ENCODE measurements at regions not wholly inside any gene's neighbourhood (a gene's known extent, or its start where the extent isn't known, plus 50 kb on each side); places are given as distances from the start of the nearest gene placed in this dataset.

DNA sequence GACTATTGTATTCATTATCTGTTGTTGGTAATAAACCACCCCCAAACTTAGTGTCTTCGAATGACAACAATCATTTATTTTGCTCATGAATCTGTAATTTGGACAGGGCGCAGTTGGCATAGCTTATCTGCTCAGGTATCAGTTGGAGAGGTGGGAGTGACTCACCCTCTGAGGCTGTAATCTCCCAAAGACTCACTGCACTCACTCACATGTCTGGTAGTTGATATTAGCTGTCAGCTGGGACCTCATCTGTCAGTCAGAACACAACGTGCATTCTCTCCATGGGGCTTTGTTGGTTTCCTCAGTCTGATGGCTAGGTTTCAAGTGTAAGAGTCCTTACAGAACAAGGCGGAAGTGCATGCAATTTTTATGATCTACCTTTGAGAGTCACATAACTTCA, 183.5 kb upstream of the PRNP start:
- 66% methylated on average over 4 of the region's 4 CpGs for WGBS
- Histone ChIP-seq H3K27me3 (ENCODE audit: control insufficient read depth in 2 of 2, insufficient read depth in 1 of 2, low read length in 1 of 2) (no peaks in the 10 kb centered on the region), H3K9me3 (ENCODE audit: control insufficient read depth in 2 of 2, insufficient read depth in 1 of 2, low read length in 1 of 2) (peaks cover 0 to 8% of the 10 kb centered on the region in 2 donors), H3K4me3 (ENCODE audit: low read length in 2 of 2) (no peak overlapping the region), H3K27ac (ENCODE audit: low read depth in 1 of 2, low read length in 1 of 2) (no peak overlapping the region), H3K4me1 (ENCODE audit: control insufficient read depth in 2 of 2, insufficient read depth in 2 of 2, low read length in 2 of 2) (no peaks in the 10 kb centered on the region), H3K36me3 (ENCODE audit: control insufficient read depth in 2 of 2, insufficient read depth in 2 of 2, low read length in 1 of 2) (no peaks in the 10 kb centered on the region)
- no peak for DNase-seq (ENCODE audit: low read depth in 6 of 9, low spot score in 9 of 9)

DNA sequence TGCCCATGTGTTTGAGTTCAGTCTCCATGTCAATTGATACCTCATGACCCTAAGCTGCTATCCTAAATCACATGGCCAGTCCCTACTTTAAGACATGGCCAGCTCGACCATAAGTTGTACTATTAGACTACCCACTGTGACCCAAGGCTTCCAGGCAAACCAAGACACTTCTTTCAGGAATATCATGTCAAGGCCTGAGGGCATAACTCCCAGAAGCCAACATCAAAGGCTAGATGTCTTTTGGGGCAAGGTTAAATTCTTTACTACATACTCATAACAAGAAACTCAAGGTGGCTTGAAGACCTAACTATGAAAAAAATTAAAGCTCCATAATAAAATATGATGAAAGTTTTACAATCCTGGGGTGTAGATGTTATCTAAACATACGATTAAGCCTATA, 192.9 kb upstream of the PRNP start:
- Histone ChIP-seq H3K4me1 (ENCODE audit: control insufficient read depth in 2 of 2, insufficient read depth in 2 of 2, low read length in 2 of 2) (no peaks in the 10 kb centered on the region), H3K27me3 (ENCODE audit: control insufficient read depth in 2 of 2, insufficient read depth in 1 of 2, low read length in 1 of 2) (no peaks in the 10 kb centered on the region), H3K9me3 (ENCODE audit: control insufficient read depth in 2 of 2, insufficient read depth in 1 of 2, low read length in 1 of 2) (no peaks in the 10 kb centered on the region), H3K27ac (ENCODE audit: low read depth in 1 of 2, low read length in 1 of 2) (no peak overlapping the region), H3K4me3 (ENCODE audit: low read length in 2 of 2) (no peak overlapping the region), H3K36me3 (ENCODE audit: control insufficient read depth in 2 of 2, insufficient read depth in 2 of 2, low read length in 1 of 2) (no peaks in the 10 kb centered on the region)
- WGBS, result 86% methylated on average over 2 of the region's 2 CpGs
- DNase-seq (ENCODE audit: low read depth in 6 of 9, low spot score in 9 of 9), result no peak

DNA sequence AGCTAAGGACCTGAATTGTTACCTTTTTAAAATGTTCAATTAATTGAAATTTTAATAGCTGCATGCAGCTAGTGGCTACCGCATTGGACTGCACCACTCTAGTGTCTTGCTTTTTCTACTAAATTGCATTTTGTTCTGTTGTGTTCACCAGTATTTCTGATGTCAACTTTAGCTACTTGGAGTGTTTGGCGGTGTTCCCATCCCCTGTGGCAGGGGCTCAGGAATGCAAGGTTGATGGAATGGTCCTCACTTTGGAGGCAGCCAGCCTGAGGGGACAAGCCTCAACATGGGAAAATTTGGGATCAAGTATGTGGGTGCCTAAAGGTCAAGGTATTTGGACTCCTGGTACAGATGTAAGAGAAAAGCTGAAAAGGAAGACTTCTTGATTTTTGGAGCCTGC, 194.6 kb upstream of the PRNP start:
- Histone ChIP-seq H3K27ac (ENCODE audit: low read depth in 1 of 2, low read length in 1 of 2) (no peak overlapping the region), H3K4me3 (ENCODE audit: low read length in 2 of 2) (no peak overlapping the region), H3K4me1 (ENCODE audit: control insufficient read depth in 2 of 2, insufficient read depth in 2 of 2, low read length in 2 of 2) (no peaks in the 10 kb centered on the region), H3K36me3 (ENCODE audit: control insufficient read depth in 2 of 2, insufficient read depth in 2 of 2, low read length in 1 of 2) (no peaks in the 10 kb centered on the region), H3K27me3 (ENCODE audit: control insufficient read depth in 2 of 2, insufficient read depth in 1 of 2, low read length in 1 of 2) (no peaks in the 10 kb centered on the region), H3K9me3 (ENCODE audit: control insufficient read depth in 2 of 2, insufficient read depth in 1 of 2, low read length in 1 of 2) (no peaks in the 10 kb centered on the region)
- 96% methylated on average over 2 of the region's 2 CpGs for WGBS
- no peak for DNase-seq (ENCODE audit: low read depth in 6 of 9, low spot score in 9 of 9)

DNA sequence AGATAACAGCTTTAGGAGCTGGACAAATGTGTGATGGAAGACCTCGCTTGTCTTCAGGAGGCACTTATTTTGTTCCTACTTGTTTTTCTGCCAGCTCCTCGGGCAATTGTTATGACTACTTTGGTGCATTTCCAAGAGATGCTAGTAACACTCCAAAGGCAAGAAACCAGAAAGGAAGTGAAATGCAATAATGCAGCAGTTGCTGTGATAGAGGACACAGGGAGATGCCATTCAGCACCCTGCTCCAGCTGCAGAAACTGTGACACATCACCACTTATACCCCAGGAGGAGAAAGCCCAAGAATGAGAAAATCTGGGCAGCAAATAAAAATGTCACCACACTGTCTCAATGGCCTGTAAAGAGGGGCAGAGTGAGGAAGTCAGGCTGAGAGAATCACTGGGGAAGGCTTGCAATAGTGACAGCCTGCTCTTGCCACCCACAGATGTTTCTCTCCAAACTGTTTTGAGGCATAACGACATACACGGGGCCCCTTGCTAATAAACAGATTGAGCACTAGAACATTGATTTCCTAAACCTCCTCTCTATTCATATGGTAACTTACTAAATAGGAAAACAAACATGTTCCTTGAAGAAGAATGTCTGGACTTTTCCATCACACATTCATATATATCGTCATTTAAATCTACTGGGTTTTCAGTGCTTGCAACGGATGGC, 195.5 kb upstream of the PRNP start:
- no peaks in the 10 kb centered on the region for H3K27me3 ChIP-seq (ENCODE audit: control insufficient read depth in 2 of 2, insufficient read depth in 1 of 2, low read length in 1 of 2)
- H3K4me3 ChIP-seq (ENCODE audit: low read length in 2 of 2), result no peak overlapping the region
- H3K9me3 ChIP-seq (ENCODE audit: control insufficient read depth in 2 of 2, insufficient read depth in 1 of 2, low read length in 1 of 2), result no peaks in the 10 kb centered on the region
- no peak overlapping the region for H3K27ac ChIP-seq (ENCODE audit: low read depth in 1 of 2, low read length in 1 of 2)
- 76% methylated on average over 6 of the region's 6 CpGs for WGBS
- no peaks in the 10 kb centered on the region for H3K4me1 ChIP-seq (ENCODE audit: control insufficient read depth in 2 of 2, insufficient read depth in 2 of 2, low read length in 2 of 2)
- no peaks in the 10 kb centered on the region for H3K36me3 ChIP-seq (ENCODE audit: control insufficient read depth in 2 of 2, insufficient read depth in 2 of 2, low read length in 1 of 2)
- no peak for DNase-seq (ENCODE audit: low read depth in 6 of 9, low spot score in 9 of 9)

DNA sequence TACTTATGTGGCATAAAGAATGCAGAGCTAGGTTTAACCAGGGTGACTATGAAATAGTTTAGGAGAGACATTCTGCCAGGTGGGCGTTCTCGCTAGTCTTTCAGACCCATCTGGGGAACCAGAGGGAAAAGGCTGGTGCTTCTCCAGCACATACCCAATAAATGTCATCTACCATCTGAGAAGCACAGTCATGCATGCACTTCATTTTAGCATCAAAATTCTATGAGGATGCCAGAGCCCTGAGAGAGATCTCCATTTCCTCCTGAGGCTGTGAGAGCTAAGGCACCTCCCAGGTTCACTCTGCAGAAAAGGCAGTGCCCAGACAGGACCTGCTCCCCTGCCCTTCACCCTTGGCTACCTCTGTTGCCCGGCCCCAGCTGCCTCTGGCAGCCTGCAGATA, 196.2 kb upstream of the PRNP start:
- Histone ChIP-seq H3K27ac (ENCODE audit: low read depth in 1 of 2, low read length in 1 of 2) (no peak overlapping the region), H3K4me3 (ENCODE audit: low read length in 2 of 2) (no peak overlapping the region), H3K36me3 (ENCODE audit: control insufficient read depth in 2 of 2, insufficient read depth in 2 of 2, low read length in 1 of 2) (no peaks in the 10 kb centered on the region), H3K9me3 (ENCODE audit: control insufficient read depth in 2 of 2, insufficient read depth in 1 of 2, low read length in 1 of 2) (no peaks in the 10 kb centered on the region), H3K27me3 (ENCODE audit: control insufficient read depth in 2 of 2, insufficient read depth in 1 of 2, low read length in 1 of 2) (no peaks in the 10 kb centered on the region), H3K4me1 (ENCODE audit: control insufficient read depth in 2 of 2, insufficient read depth in 2 of 2, low read length in 2 of 2) (no peaks in the 10 kb centered on the region)
- DNase-seq (ENCODE audit: low read depth in 6 of 9, low spot score in 9 of 9), result no peak
- WGBS, result 98% methylated on average over 3 of the region's 3 CpGs

DNA sequence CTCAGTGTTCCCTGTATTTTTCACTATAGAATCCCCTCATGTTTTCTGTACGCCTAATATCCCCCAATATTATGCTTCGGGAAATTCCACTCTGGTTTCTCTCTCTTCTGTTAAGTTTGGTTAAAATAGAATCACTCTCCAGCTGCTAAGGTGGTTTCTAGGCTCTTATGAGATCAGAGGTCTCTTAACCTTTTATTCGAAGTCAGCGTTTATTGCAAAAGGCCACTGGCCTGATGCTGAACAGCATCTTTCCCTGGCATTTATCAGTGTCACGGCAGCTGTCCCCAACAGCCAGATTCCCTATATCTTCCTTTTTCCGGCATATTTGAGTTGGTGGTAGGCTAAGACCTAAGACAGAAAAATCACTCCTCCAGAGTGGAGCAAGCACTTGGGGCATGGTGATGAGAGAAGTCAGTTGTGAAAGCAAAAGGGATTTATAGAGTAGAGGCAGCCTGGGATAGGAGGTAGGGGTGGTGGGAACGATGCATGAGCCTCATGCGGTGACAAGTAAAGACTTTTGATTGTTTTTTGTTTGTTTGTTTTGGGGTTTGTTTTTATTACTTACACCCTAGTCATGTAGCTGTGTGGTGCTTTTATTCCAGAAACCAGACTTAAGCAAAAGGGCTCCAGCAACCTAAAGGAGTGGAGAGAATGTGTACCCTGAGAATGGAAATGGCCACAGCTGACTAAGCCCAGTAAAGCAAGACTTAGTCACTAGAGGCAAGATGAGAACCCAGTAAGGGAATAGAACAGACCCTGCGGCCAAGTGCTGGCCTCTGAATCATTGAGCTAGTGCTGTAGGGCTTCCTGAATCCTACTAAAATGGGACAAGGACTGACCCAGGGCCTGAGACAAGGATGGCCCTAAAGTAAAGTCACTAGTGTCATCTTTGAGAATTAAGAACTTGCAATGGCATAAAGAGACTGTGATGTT, 197.6 kb upstream of the PRNP start:
- Histone ChIP-seq H3K4me1 (ENCODE audit: control insufficient read depth in 2 of 2, insufficient read depth in 2 of 2, low read length in 2 of 2) (no peaks in the 10 kb centered on the region), H3K9me3 (ENCODE audit: control insufficient read depth in 2 of 2, insufficient read depth in 1 of 2, low read length in 1 of 2) (no peaks in the 10 kb centered on the region), H3K27ac (ENCODE audit: low read depth in 1 of 2, low read length in 1 of 2) (no peak overlapping the region), H3K36me3 (ENCODE audit: control insufficient read depth in 2 of 2, insufficient read depth in 2 of 2, low read length in 1 of 2) (no peaks in the 10 kb centered on the region), H3K27me3 (ENCODE audit: control insufficient read depth in 2 of 2, insufficient read depth in 1 of 2, low read length in 1 of 2) (no peaks in the 10 kb centered on the region), H3K4me3 (ENCODE audit: low read length in 2 of 2) (no peak overlapping the region)
- DNase-seq (ENCODE audit: low read depth in 6 of 9, low spot score in 9 of 9), result no peak
- WGBS, result 97% methylated on average over 9 of the region's 9 CpGs

DNA sequence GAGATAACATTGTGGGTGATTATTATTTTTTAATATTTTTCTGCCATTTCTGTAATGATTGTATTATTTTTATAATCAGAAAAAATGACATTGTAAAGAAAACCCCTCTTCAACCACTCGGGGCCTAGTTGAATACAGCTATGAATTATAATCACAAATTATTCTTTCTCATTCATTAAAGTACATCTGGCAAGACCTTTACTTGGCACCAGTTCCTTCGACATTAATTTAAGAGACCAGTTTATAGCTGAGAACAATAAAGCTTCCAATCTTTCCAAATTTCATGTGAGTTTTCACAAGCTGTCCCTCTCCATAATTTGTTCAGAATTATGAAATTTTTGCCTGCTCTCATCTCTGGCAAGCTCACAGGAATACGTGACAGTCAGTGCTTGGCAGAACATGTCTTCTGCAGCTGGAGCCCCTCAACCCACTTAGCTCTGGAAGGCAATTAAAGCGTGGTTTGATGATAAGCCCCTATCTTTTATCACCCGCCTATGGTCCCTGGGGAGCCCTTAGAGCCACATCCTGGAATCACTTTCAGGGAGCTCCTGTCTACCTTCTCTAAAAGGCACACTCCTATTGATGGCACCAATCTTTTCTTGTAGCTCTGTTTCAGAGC, 201.8 kb upstream of the PRNP start:
- Histone ChIP-seq H3K27ac (ENCODE audit: low read depth in 1 of 2, low read length in 1 of 2) (no peak overlapping the region), H3K9me3 (ENCODE audit: control insufficient read depth in 2 of 2, insufficient read depth in 1 of 2, low read length in 1 of 2) (no peaks in the 10 kb centered on the region), H3K36me3 (ENCODE audit: control insufficient read depth in 2 of 2, insufficient read depth in 2 of 2, low read length in 1 of 2) (no peaks in the 10 kb centered on the region), H3K4me3 (ENCODE audit: low read length in 2 of 2) (no peak overlapping the region), H3K27me3 (ENCODE audit: control insufficient read depth in 2 of 2, insufficient read depth in 1 of 2, low read length in 1 of 2) (no peaks in the 10 kb centered on the region), H3K4me1 (ENCODE audit: control insufficient read depth in 2 of 2, insufficient read depth in 2 of 2, low read length in 2 of 2) (no peaks in the 10 kb centered on the region)
- no peak for DNase-seq (ENCODE audit: low read depth in 6 of 9, low spot score in 9 of 9)
- WGBS, result 89% methylated on average over 5 of the region's 5 CpGs

DNA sequence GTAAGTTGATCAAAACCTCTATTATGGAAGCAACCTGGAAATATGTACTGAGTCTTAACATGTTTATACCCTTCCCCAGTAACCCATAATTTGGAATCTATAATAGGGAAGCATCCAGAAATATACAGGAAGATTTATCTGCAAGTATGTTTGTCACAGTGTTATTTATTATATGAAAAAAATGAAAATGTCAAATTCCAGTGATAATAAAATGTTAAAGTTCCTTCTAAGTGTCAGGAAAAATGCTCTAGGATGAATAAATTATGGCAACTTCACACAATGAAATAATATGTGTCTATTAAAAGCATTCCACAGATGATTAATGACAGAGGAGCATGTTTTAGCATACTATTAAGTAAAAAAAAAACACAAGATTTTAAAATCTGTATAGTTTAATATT, 202.3 kb upstream of the PRNP start:
- DNase-seq (ENCODE audit: low read depth in 6 of 9, low spot score in 9 of 9), result no peak
- Histone ChIP-seq H3K4me3 (ENCODE audit: low read length in 2 of 2) (no peak overlapping the region), H3K4me1 (ENCODE audit: control insufficient read depth in 2 of 2, insufficient read depth in 2 of 2, low read length in 2 of 2) (no peaks in the 10 kb centered on the region), H3K27me3 (ENCODE audit: control insufficient read depth in 2 of 2, insufficient read depth in 1 of 2, low read length in 1 of 2) (no peaks in the 10 kb centered on the region), H3K9me3 (ENCODE audit: control insufficient read depth in 2 of 2, insufficient read depth in 1 of 2, low read length in 1 of 2) (no peaks in the 10 kb centered on the region), H3K27ac (ENCODE audit: low read depth in 1 of 2, low read length in 1 of 2) (no peak overlapping the region), H3K36me3 (ENCODE audit: control insufficient read depth in 2 of 2, insufficient read depth in 2 of 2, low read length in 1 of 2) (no peaks in the 10 kb centered on the region)

DNA sequence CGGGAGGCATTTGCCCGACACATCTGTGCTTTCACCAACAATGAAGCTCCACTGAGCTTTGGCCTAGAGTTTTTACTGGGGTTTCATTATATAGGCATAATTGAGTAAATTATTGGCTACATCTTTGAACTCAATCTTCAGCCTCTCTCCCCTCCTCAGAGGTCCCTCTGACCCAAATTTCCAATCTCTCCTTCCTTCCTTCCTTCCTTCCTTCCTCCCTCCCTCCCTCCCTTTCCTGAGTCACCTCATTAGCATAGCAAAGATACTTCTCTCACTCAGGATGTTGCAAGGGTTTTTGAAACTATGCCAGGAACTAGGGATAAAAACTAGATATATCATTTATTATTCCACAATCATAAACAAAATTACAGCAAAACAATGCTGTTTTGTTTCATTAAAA, 202.8 kb upstream of the PRNP start:
- Histone ChIP-seq H3K36me3 (ENCODE audit: control insufficient read depth in 2 of 2, insufficient read depth in 2 of 2, low read length in 1 of 2) (no peaks in the 10 kb centered on the region), H3K9me3 (ENCODE audit: control insufficient read depth in 2 of 2, insufficient read depth in 1 of 2, low read length in 1 of 2) (no peaks in the 10 kb centered on the region), H3K4me1 (ENCODE audit: control insufficient read depth in 2 of 2, insufficient read depth in 2 of 2, low read length in 2 of 2) (no peaks in the 10 kb centered on the region), H3K4me3 (ENCODE audit: low read length in 2 of 2) (no peak overlapping the region), H3K27ac (ENCODE audit: low read depth in 1 of 2, low read length in 1 of 2) (no peak overlapping the region), H3K27me3 (ENCODE audit: control insufficient read depth in 2 of 2, insufficient read depth in 1 of 2, low read length in 1 of 2) (no peaks in the 10 kb centered on the region)
- DNase-seq (ENCODE audit: low read depth in 6 of 9, low spot score in 9 of 9), result no peak
- WGBS, result 99% methylated on average over 2 of the region's 2 CpGs
